Activated T-cell treated with anti-CD3 and anti-CD28 coated beads, Interleukin-2, amount 50 U/mL, for 72 hours (primary cell): ENCODE measurements at regions not wholly inside any gene's neighbourhood (a gene's known extent, or its start where the extent isn't known, plus 50 kb on each side); places are given as distances from the start of the nearest gene placed in this dataset.

ENCODE experiments used
- ATAC-seq, 2 donors: fragments of 150-1000 bp; cut with Tn5 transposase; replicated peaks in 1 of 2; 2 replicates each; pipeline ENCODE4 v1.10.0; 2021; ENCODE audit warnings: moderate library complexity in 2 of 2, mild to moderate bottlenecking in 1 of 2
- DNase-seq, 2 donors: peaks; one replicate each; pipeline ENCODE4 v3.0.0; 2021 to 2022; ENCODE audit warnings: mixed read lengths in 1 of 2
- H3K27ac Mint-ChIP-seq: one replicate; pipeline ENCODE4 v1.8.0; 2022; ENCODE audit warnings: mild to moderate bottlenecking, moderate library complexity, mixed read lengths
- H3K27me3 Mint-ChIP-seq: one replicate; pipeline ENCODE4 v1.8.0; 2022; ENCODE audit warnings: low read depth, mixed read lengths
- H3K36me3 Mint-ChIP-seq, 2 donors: one replicate each; pipeline ENCODE4 v1.8.0; 2022; ENCODE audit warnings: mixed read lengths in 2 of 2, mild to moderate bottlenecking in 1 of 2; ENCODE audit not compliant: insufficient read depth in 2 of 2
- H3K4me1 Mint-ChIP-seq: one replicate; pipeline ENCODE4 v1.8.0; 2022; ENCODE audit warnings: low read depth, mixed read lengths
- H3K4me3 Mint-ChIP-seq, 2 donors: one replicate each; pipeline ENCODE4 v1.8.0; 2022; ENCODE audit warnings: mild to moderate bottlenecking in 2 of 2, mixed read lengths in 2 of 2, moderate library complexity in 2 of 2
- H3K9me3 Mint-ChIP-seq, 2 donors: one replicate each; pipeline ENCODE4 v1.8.0; 2022; ENCODE audit warnings: mixed read lengths in 2 of 2

DNA sequence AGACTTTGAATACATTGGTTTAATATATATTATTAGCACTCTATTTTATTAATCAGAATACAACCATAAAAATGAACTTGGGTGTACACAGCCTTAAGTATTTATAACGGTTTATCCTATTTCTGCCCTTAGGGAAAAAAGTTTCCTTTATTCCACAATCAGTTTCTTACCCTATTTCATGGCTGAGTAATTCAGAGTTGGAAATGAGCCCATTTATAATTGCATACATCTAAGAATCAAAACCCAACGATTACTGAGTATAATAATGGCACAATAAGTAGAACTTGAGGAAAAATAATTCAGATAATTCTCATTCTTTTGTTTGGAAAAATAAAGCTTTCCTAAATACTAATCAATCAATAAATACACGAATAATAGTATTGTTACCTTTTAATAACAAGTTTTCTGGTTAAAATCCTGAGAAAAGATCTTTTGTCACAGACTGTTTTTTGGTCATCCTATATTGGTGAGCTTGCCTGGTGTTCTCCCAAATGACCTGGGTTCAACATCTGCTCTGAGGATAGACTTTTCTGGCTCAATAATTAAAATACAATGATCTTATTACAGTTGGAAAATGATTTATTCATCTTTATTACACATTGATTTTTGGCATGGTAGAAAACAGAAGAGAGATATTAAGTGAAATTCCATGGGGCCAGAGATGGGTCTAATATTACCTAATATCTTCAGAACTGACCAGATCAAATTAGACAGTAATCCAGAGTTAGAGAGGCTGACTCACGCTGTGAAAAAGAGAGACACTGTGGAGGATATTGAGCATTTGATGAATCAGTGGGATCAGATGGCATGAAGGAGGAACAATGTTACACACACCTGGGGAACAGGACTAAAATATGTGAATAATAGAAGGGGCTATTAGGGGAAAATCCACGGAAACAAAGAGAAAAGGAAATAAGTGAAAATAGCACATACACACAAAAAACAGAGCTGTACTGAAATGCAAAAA lies 162.1 kb upstream of the TBX18 start:
- Mint-ChIP-seq H3K9me3 (no peaks in the 10 kb centered on the region), H3K36me3 (no peaks in the 10 kb centered on the region), H3K4me1 (no peaks in the 10 kb centered on the region), H3K4me3 (no peak overlapping the region), H3K27ac (no peak overlapping the region), H3K27me3 (no peaks in the 10 kb centered on the region)
- no peak for DNase-seq
- ATAC-seq: no peak

DNA sequence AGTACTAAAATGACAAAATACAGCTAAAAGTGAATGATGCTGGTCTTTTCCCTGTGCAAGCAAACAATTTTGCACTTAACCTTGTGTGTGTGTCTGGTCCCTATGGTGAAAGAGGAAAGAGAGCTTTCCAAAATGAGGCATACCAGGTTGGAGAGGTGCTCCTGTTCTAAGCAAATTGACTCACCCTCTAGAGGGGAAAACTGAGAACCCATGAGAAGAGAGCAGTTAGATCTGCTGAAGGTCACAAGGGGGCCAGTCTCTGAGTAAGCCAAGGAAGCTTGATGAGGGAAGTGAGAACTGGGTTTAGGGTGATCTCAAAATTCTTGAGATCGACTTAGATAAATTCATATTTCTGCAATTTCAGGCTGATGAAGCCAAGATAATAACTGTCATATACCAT lies 157.5 kb upstream of the TBX18 start:
- H3K4me3 Mint-ChIP-seq: no peak overlapping the region
- no peaks in the 10 kb centered on the region for H3K4me1 Mint-ChIP-seq
- no peak for DNase-seq
- no peak for ATAC-seq
- H3K36me3 Mint-ChIP-seq: no peaks in the 10 kb centered on the region
- H3K27ac Mint-ChIP-seq: no peak overlapping the region
- no peaks in the 10 kb centered on the region for H3K9me3 Mint-ChIP-seq
- H3K27me3 Mint-ChIP-seq: no peaks in the 10 kb centered on the region

DNA sequence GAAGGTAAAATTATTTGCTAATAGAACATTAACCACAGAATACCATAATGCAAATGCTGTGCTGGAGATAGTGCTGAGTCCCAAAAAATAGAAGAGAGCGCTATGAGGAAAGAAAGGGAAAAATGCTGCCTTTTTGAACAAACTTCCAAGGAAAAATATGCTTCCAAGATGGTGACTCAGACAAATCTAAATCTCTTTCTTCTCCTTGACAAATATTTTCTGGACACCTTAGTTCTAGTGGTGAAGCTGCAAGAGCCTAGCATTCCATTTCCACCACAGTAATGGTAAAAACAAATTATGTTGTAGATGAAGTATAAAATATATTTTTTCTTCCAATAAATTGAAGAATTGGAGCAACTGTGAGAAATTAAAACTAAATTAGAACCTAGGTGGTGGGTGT lies 155.6 kb upstream of the TBX18 start:
- H3K27ac Mint-ChIP-seq: no peak overlapping the region
- no peaks in the 10 kb centered on the region for H3K9me3 Mint-ChIP-seq
- no peaks in the 10 kb centered on the region for H3K4me1 Mint-ChIP-seq
- no peak for DNase-seq
- H3K27me3 Mint-ChIP-seq: no peaks in the 10 kb centered on the region
- no peak overlapping the region for H3K4me3 Mint-ChIP-seq
- ATAC-seq: no peak
- H3K36me3 Mint-ChIP-seq: no peaks in the 10 kb centered on the region

DNA sequence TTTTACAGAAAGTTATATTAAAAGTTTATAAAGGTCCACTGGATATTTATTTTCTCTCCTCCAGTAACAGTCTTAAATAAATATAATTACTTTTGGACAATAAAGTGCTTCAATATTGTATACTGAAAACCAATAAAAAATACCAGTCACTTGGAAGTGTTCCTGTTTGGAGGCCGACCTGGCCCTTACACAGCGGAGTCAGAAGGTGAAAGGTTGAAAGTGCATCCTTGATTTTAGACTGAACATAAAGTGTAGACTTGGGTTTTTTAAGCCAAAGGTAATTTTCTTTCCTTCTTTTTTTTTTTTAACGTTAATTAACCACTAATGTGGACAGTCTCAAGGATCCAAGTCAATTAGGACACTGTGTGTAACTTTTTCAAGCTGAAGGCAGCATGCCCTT lies 152.3 kb upstream of the TBX18 start:
- ATAC-seq (no peak), DNase-seq (no peak)
- H3K9me3 Mint-ChIP-seq: peaks cover 1 to 2% of the 10 kb centered on the region in 2 donors
- no peak overlapping the region for H3K27ac Mint-ChIP-seq
- no peak overlapping the region for H3K4me3 Mint-ChIP-seq
- H3K36me3 Mint-ChIP-seq: no peaks in the 10 kb centered on the region
- no peaks in the 10 kb centered on the region for H3K4me1 Mint-ChIP-seq
- H3K27me3 Mint-ChIP-seq: no peaks in the 10 kb centered on the region

DNA sequence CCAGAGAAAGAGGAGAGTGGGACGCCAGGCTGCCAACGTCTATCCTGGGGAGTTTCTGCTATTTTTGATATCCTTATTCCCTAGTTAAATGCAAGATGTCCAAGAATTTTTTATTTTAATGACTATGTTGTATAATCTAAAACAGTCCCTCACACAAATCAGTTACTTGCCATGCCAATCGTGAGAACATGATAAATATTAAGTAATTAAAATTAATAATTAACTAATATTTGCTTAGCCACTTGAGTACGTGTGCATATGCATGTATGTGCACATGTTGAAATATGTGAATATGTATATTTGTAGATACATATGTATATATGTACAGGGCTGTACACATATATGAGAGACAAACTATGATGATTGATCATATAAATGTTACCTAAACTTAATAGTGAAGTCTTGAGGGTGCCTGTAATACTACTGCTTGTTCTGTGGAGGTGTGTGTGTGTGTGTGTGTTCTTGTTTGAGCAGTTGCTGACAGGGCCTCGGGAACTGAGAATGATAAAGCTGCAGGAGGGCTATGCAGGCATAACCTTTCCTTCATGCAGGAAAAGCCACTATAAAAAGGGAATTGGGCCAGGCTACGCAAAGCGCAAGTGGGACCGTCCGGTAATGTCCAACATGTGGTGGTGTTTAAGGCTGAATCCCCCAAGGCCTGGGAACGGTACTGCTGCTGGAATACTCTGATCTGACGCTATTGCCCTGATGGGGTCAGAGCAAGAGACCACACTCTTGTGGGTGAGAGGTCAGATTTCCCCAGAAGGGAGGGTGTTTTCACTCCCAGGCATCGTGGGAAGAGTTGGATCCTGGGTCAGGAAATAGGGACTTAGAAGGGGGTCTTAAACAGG lies 148.3 kb upstream of the TBX18 start:
- Mint-ChIP-seq H3K27me3 (no peaks in the 10 kb centered on the region), H3K4me1 (no peaks in the 10 kb centered on the region), H3K4me3 (no peak overlapping the region), H3K36me3 (no peaks in the 10 kb centered on the region), H3K27ac (no peak overlapping the region), H3K9me3 (peaks cover 1 to 2% of the 10 kb centered on the region in 2 donors)
- DNase-seq (no peak), ATAC-seq (no peak)

DNA sequence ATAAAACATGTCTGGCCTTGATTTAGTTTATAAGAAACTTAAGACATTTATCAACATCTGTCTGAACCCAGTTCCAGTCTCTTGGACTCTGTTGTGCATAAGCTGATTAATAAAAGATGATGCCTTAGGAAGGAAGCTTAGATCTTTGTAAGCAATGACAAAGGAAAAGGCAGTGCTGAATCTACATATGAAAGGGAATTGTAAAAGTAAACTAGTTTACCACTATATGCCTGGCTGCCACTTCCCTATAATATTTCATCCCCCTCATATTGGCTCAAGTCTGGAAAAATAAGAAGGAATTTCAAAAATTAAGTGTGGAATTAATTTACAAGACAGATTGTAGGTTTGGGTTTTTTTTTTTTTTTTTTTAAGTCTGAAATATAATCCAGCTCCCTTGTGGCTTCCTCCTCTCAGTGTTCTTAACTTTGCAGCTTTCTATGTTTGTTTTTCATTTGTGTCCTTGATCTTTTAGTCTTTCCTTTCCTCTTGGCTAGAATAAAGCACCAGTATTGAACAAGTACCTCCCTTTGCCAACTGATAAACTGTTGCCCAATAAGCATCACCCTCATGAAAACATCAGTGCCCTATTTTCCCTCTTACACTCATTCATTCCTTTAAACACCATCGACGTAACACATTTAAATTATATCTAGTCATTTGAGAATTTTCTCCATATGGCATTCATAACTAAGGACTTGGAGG lies 146.7 kb upstream of the TBX18 start:
- Mint-ChIP-seq H3K27me3 (no peaks in the 10 kb centered on the region), H3K9me3 (peaks cover 1 to 2% of the 10 kb centered on the region in 2 donors), H3K4me1 (no peaks in the 10 kb centered on the region), H3K4me3 (no peak overlapping the region), H3K27ac (no peak overlapping the region), H3K36me3 (no peaks in the 10 kb centered on the region)
- DNase-seq (no peak), ATAC-seq (no peak)

DNA sequence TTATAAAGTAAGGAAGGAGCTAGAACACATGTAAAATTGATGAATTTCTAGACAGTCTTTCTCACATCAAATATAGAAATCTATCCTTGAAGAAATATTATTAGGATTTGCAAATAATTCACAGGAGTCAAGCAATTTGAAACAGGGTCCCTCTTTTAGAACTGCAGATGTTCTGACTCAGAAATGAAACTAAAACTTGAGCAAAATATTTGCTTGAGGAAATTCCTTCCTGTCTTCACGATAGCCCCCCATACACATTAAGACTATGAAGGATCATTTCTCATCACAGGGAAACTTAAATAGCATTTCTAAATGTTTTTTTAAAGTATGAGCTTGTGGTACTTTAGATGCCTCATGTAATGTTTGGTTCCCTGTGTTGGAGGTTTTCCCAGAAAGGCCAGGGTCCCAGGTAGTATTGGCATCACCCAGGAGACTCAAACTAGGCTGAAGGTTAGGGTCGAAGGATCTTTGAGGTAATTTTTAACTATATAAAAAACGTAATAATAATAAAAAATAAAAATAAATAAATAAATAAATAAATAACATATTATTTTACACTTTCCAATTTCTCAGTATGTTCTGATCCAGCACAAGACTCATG lies 144.0 kb upstream of the TBX18 start:
- ATAC-seq: no peak
- no peak for DNase-seq

DNA sequence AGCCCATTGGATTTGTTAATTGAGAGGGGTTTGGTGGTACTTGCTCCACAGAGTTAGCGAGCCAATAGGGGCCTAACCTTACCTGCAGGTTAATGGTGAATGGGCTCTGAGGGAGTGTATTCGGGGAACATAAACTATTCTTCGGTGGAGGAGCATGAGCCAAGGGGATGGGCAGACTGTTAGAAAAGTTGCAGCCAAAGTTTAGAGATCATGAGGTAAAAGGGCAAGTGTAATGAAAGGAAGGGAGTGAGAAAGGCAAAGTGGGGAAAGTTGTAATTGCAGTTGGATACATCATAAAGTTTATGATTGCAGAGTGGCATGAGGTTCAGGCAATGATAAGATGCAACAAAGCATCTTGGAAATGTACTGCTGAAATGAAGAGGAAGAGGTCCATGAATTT lies 142.1 kb upstream of the TBX18 start:
- Mint-ChIP-seq H3K36me3 (no peaks in the 10 kb centered on the region), H3K27ac (no peak overlapping the region), H3K27me3 (no peaks in the 10 kb centered on the region), H3K4me3 (no peak overlapping the region), H3K4me1 (no peaks in the 10 kb centered on the region), H3K9me3 (peaks cover 0 to 2% of the 10 kb centered on the region in 2 donors)
- DNase-seq: no peak
- no peak for ATAC-seq

More for the DNA sequence above, 144.0 kb upstream of the TBX18 start:
- Mint-ChIP-seq H3K4me1 (no peaks in the 10 kb centered on the region), H3K27me3 (no peaks in the 10 kb centered on the region), H3K4me3 (no peak overlapping the region), H3K27ac (no peak overlapping the region), H3K36me3 (no peaks in the 10 kb centered on the region), H3K9me3 (peaks cover 1 to 2% of the 10 kb centered on the region in 2 donors)

DNA sequence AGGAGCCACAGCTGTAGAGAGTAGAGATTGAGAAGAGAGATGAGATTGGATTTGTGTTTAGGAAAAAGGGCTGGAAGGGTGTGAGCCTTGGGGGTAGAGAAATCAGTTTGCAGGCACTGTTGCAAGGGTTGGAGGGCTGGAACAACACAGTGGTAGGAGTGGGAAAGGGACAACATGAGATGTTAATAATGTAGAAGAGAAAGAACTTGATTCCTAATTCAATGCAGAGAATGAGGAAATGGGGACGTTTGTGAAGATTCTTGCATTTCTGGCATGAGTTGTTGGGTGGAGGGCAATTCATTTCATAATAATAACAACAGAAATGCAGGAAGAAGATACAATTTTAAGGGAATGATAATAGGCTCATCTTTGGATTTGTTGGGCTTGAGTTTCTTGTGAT lies 141.4 kb upstream of the TBX18 start:
- Mint-ChIP-seq H3K4me1 (no peaks in the 10 kb centered on the region), H3K27me3 (no peaks in the 10 kb centered on the region), H3K27ac (no peak overlapping the region), H3K36me3 (no peaks in the 10 kb centered on the region), H3K9me3 (peaks cover 0 to 2% of the 10 kb centered on the region in 2 donors), H3K4me3 (no peak overlapping the region)
- DNase-seq: no peak
- no peak for ATAC-seq

DNA sequence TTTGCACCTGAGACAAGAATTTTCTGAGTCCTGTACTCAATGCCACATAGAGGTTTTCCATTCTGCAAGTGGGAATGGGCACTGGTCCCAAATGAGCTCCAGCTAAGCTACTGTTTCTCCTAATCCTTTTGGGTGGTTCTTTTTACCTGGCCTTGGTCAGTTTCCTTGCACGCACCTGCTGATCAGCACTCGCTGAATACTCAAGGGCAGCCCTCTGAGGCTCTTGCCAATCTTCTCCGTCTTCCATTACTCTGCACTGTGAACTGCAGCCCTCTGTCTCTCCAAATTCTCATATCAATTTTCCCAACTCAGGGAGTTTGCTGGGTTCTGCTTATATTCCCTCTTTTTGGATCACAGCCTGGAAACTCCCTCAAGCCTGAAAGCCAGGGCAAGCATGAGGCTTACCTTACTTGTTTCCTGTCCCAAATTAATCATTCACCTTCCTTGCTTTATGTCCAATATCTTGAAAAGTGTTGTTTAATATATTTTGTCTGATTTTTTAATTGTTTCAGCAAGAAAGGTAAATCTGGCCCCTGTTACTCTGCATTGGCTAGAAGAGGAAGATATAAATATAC lies 138.0 kb upstream of the TBX18 start:
- Mint-ChIP-seq H3K9me3 (peaks cover 0 to 2% of the 10 kb centered on the region in 2 donors), H3K27ac (no peak overlapping the region), H3K36me3 (no peaks in the 10 kb centered on the region), H3K4me3 (no peak overlapping the region), H3K4me1 (no peaks in the 10 kb centered on the region), H3K27me3 (no peaks in the 10 kb centered on the region)
- DNase-seq (no peak), ATAC-seq (no peak)

DNA sequence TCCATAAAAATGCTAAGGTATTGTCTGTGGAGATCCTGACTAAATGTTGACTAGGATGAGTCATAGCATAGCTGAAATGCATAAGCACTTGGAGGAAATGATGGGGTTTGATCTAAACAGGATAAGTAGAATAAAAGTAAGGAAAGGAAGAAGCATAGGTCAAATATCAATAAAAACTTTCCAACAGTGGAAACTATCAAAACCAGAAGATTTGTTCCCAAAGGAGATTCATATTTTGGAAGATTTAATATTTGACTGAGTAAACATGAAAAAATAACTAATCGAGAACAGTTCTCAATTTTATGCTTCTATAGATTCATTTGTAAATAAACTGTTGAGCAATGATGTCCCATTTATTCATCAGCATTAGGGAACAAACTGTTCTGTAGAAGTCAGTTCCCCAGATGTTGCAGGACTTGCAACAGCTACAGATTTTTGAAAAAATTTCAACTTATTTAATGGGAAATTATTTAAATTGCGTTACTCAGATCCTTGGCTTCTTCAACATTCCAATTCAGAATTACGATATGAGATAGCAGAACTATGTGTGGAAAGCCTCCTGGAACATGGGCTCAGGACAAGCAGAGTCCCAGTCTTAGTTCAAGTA lies 133.7 kb upstream of the TBX18 start:
- no peak for ATAC-seq
- no peaks in the 10 kb centered on the region for H3K36me3 Mint-ChIP-seq
- no peak overlapping the region for H3K4me3 Mint-ChIP-seq
- no peaks in the 10 kb centered on the region for H3K4me1 Mint-ChIP-seq
- DNase-seq: no peak
- no peak overlapping the region for H3K27ac Mint-ChIP-seq
- H3K27me3 Mint-ChIP-seq: no peaks in the 10 kb centered on the region
- H3K9me3 Mint-ChIP-seq: peaks cover 0 to 4% of the 10 kb centered on the region in 2 donors

DNA sequence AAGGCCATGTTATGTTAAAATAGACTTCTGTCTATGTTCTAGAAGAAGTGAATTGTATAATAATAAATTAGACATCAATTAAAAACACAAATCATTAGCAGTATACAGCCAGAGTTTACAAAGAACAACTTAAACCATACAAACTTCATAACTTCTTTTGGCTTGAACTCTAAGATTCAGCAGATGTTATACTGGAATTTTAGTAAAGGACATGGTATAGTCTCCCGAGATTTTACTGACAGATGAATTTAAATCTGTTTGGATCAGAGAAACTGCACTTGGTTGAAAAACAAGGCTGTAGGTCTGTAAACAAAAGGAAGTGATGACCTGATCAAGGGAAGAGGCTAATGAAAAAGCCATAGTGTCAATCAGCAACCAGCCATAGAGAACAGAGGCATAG lies 132.6 kb upstream of the TBX18 start:
- H3K9me3 Mint-ChIP-seq: peaks cover 0 to 2% of the 10 kb centered on the region in 2 donors
- DNase-seq (no peak), ATAC-seq (no peak)
- H3K4me1 Mint-ChIP-seq: no peaks in the 10 kb centered on the region
- H3K27ac Mint-ChIP-seq: no peak overlapping the region
- H3K4me3 Mint-ChIP-seq: no peak overlapping the region
- H3K27me3 Mint-ChIP-seq: no peaks in the 10 kb centered on the region
- H3K36me3 Mint-ChIP-seq: no peaks in the 10 kb centered on the region
